HCT116 (cell line): ENCODE measurements at regions not wholly inside any gene's neighbourhood (a gene's known extent, or its start where the extent isn't known, plus 50 kb on each side); places are given as distances from the start of the nearest gene placed in this dataset.

Source experiments
- ATAC-seq: fragments of 200-7000 bp; cut with Tn5 transposase; 2 replicates; pipeline ENCODE4 v1.9.1; 2020; ENCODE audit warnings: mild to moderate bottlenecking, moderate library complexity
- BruUV-seq: library from RNA; stranded (reverse); fragments of 400-500 nt; replicated peaks from 2 replicates; lab custom pipeline; 2021; lab: Mats Ljungman, UMichigan
- CTCF ChIA-PET: fragments of 300-600 bp; sonication (Branson Sonifier 250); formaldehyde crosslinking; loops from one replicate; lab custom pipeline; 2021; ENCODE audit warnings: antibody characterized with exemption; lab: Charles Lee
- POLR2A ChIA-PET: fragments of 300-600, 350-600 bp; sonication (Branson Sonifier 250); formaldehyde crosslinking; loops from one replicate; lab custom pipeline; 2021; ENCODE audit warnings: antibody characterized with exemption; lab: Charles Lee
- RAD21 ChIA-PET, 2 experiments: fragments of 300-600 bp; sonication (Branson Sonifier 250); formaldehyde crosslinking; loops; one replicate each; lab custom pipeline; 2023; ENCODE audit warnings: low total read pairs in 2 of 2; ENCODE audit not compliant: uncharacterized antibody in 2 of 2, unreplicated experiment in 2 of 2, low non-redundant PET in 1 of 2; lab: Charles Lee
- DNase-seq: peaks from one replicate; pipeline ENCODE4 v3.0.0-alpha.2; 2010; ENCODE audit warnings: low read depth, low spot score
- H2AFZ ChIP-seq: fragments of 200-600 bp; shearing (Covaris generic), sonication (generic); 2 replicates; pipeline ENCODE4 v1.6.1; 2017; ENCODE audit warnings: low read depth, mixed run types, mixed read lengths, antibody characterized with exemption, low read length; ENCODE audit not compliant: poor library complexity, severe bottlenecking
- H3K27ac ChIP-seq: 2 replicates; pipeline ENCODE4 v1.5.1; 2012; ENCODE audit warnings: low read depth, low read length
- H3K27me3 ChIP-seq: fragments of 200-600 bp; sonication (generic); 2 replicates; pipeline ENCODE4 v1.6.1; 2016; ENCODE audit warnings: mixed run types, low read length, mixed read lengths; ENCODE audit not compliant: insufficient read depth
- H3K36me3 ChIP-seq, 2 experiments: fragments of 200-500 bp in 1 of 2; fragments of 200-600 bp in 1 of 2; sonication (Bioruptor generic) in 1 of 2; sonication (generic) in 1 of 2; 2 replicates each; pipeline versions ENCODE4 v1.5.1 to v1.6.1; 2014 to 2016; ENCODE audit warnings: low read length in 2 of 2, inconsistent platforms in 1 of 2, mixed read lengths in 1 of 2, mixed run types in 1 of 2; ENCODE audit not compliant: insufficient read depth in 2 of 2, control insufficient read depth in 1 of 2
- H3K4me1 ChIP-seq, 2 experiments: fragments of 200-600 bp in 1 of 2; sonication (generic) in 1 of 2; 2 replicates each; pipeline versions ENCODE4 v1.5.1 to v1.6.1; 2012 to 2017; ENCODE audit warnings: low read length in 2 of 2, inconsistent platforms in 1 of 2, mild to moderate bottlenecking in 1 of 2, mixed read lengths in 1 of 2, mixed run types in 1 of 2, moderate library complexity in 1 of 2; ENCODE audit not compliant: insufficient read depth in 2 of 2, control insufficient read depth in 1 of 2
- H3K4me2 ChIP-seq: fragments of 200-600 bp; sonication (generic); 2 replicates; pipeline ENCODE4 v1.6.1; 2017; ENCODE audit warnings: mixed run types, low read length, mixed read lengths
- H3K4me3 ChIP-seq, 2 experiments: fragments of 200-600 bp in 1 of 2; sonication (generic) in 1 of 2; replicated peaks in 1 of 2; 2 replicates each; pipeline ENCODE4 v1.5.1; 2011 to 2016; ENCODE audit warnings: low read length in 2 of 2, control low read depth in 1 of 2, low read depth in 1 of 2, mild to moderate bottlenecking in 1 of 2, mixed read lengths in 1 of 2, mixed run types in 1 of 2
- H3K79me2 ChIP-seq: fragments of 200-600 bp; sonication (generic); 2 replicates; pipeline ENCODE4 v1.6.1; 2017; ENCODE audit warnings: mild to moderate bottlenecking, mixed run types, low read length, moderate library complexity, mixed read lengths; ENCODE audit not compliant: insufficient read depth
- H3K9ac ChIP-seq: fragments of 200-600 bp; sonication (generic); 2 replicates; pipeline ENCODE4 v1.6.1; 2016; ENCODE audit warnings: low read length, mixed read lengths
- H3K9me2 ChIP-seq: fragments of 200-600 bp; sonication (generic), shearing (Covaris generic); 2 replicates; pipeline ENCODE4 v1.6.1; 2017; ENCODE audit warnings: mixed run types, mild to moderate bottlenecking, moderate library complexity; ENCODE audit not compliant: insufficient read depth
- H3K9me3 ChIP-seq, 2 experiments: fragments of 200-500 bp in 1 of 2; fragments of 200-600 bp in 1 of 2; sonication (Bioruptor generic) in 1 of 2; sonication (generic) in 1 of 2; 2 replicates each; pipeline ENCODE4 v1.6.1; 2014 to 2017; ENCODE audit warnings: low read length in 2 of 2, mixed read lengths in 2 of 2, inconsistent platforms in 1 of 2, low read depth in 1 of 2, mild to moderate bottlenecking in 1 of 2, mixed run types in 1 of 2, moderate library complexity in 1 of 2; ENCODE audit not compliant: control insufficient read depth in 1 of 2, insufficient read depth in 1 of 2
- H4K20me1 ChIP-seq: fragments of 200-600 bp; sonication (generic), shearing (Covaris generic); 2 replicates; pipeline ENCODE4 v1.6.1; 2017; ENCODE audit warnings: mixed run types, mild to moderate bottlenecking, moderate library complexity; ENCODE audit not compliant: insufficient read depth
- EGR1 ChIP-seq: IDR thresholded peaks from 2 replicates; pipeline ENCODE4 v1.6.1; 2012; ENCODE audit warnings: low read depth
- EZH2 ChIP-seq: fragments of 200-600 bp; sonication (generic); IDR thresholded peaks from 2 replicates; pipeline ENCODE4 v1.6.1; 2017; ENCODE audit warnings: antibody characterized with exemption, mixed run types
- FOSL1 ChIP-seq: IDR thresholded peaks from 2 replicates; pipeline ENCODE4 v1.6.1; 2012; ENCODE audit warnings: low read depth
- POLR2A ChIP-seq: IDR thresholded peaks from 2 replicates; pipeline ENCODE4 v1.7.0; 2011; ENCODE audit warnings: borderline replicate concordance; ENCODE audit not compliant: insufficient read depth, insufficient read length; ENCODE audit errors: extremely low read depth
- POLR2AphosphoS5 ChIP-seq: IDR thresholded peaks from 2 replicates; pipeline ENCODE4 v1.6.1; 2011; ENCODE audit warnings: mild to moderate bottlenecking, low read depth, low read length, moderate library complexity
- SIN3A ChIP-seq: IDR thresholded peaks from 2 replicates; pipeline ENCODE4 v1.6.1; 2012; ENCODE audit warnings: low read depth
- SP1 ChIP-seq: IDR thresholded peaks from 2 replicates; pipeline ENCODE4 v1.6.1; 2012; ENCODE audit warnings: low read depth
- YY1 ChIP-seq: IDR thresholded peaks from 2 replicates; pipeline ENCODE4 v1.6.1; 2011; ENCODE audit warnings: low read length, low read depth, moderate library complexity, mild to moderate bottlenecking; ENCODE audit not compliant: insufficient replicate concordance; ENCODE audit errors: extremely low read depth
- ZFX ChIP-seq: fragments of 450-650 bp; IDR thresholded peaks from 2 replicates; pipeline ENCODE4 v1.6.1; 2017
- intact Hi-C: fragments of 100-400 bp; cut with micrococcal nuclease; formaldehyde crosslinking; loops from 2 replicates; pipeline ENCODE4 v1.10.0; 2022
- TF ChIP-seq, protein P1 (sequence below), 3 experiments: fragments of 200-600 bp in 1 of 3; sonication (generic) in 1 of 3; IDR thresholded peaks in 2 of 3; conservative IDR thresholded peaks in 1 of 3; 2 replicates each; pipeline ENCODE4 v1.5.1; 2012 to 2017; ENCODE audit warnings: low read depth in 2 of 3, low read length in 2 of 3, antibody characterized with exemption in 1 of 3, borderline replicate concordance in 1 of 3, control low read depth in 1 of 3, mild to moderate bottlenecking in 1 of 3, mixed read lengths in 1 of 3, mixed run types in 1 of 3, moderate library complexity in 1 of 3; ENCODE audit not compliant: insufficient read depth in 1 of 3
- TF ChIP-seq, protein P2 (sequence below): IDR thresholded peaks from 2 replicates; pipeline ENCODE4 v1.6.1; 2012

DNA sequence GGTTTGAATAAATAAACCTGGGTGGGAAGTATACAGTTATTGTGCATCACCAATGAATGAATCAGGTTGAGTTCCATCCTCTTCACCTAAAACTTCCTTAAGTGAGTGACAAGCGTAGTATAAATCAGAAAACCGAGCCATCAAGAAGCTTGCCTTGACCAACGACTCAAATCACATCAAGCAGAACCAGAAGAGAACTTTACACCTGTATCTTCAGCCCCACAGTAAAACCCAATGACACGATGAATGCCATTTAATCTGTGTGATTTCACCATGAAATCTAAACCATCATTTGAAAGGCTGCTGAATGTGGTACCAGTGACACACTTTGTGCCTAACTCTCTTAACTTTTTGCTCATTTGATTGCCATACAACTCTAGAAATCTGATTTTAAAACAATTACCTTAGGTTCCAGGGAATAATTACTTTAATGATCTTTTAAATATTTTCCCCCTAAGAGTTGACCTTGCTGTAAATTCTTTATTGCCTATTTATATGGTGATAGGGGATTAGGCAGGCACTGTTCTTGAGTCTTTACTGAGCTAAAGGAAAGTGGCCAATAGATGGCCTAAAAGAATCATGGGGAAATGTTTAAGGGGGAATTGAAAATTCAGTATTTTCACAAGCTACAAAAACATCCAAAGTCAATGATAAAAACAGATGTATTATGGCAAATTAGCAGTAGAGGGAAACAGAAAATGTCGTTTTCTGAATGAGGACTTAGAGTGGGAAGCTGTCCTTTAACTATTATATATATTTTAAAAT, 152.0 kb upstream of the EYA4 start:
- DNase-seq (no peak), ATAC-seq (no peak)
- intact Hi-C loops: no loop called here
- Histone ChIP-seq H3K4me2 (no peak overlapping the region), H3K27ac (no peak overlapping the region), H3K9me3 (no peaks in the 10 kb centered on the region), H2AFZ (no peak overlapping the region), H3K9ac (no peak overlapping the region), H4K20me1 (no peaks in the 10 kb centered on the region), H3K79me2 (no peaks in the 10 kb centered on the region), H3K9me2 (no peaks in the 10 kb centered on the region), H3K36me3 (no peaks in the 10 kb centered on the region), H3K4me1 (peaks cover 2 to 20% of the 10 kb centered on the region in 2 experiments; a peak in 3 of 4 replicates), H3K27me3 (no peaks in the 10 kb centered on the region)
- no TSS peak for BruUV-seq
- ChIA-PET POLR2A (no interaction called here), CTCF (no interaction called here)
- TF ChIP-seq, protein P1, sequence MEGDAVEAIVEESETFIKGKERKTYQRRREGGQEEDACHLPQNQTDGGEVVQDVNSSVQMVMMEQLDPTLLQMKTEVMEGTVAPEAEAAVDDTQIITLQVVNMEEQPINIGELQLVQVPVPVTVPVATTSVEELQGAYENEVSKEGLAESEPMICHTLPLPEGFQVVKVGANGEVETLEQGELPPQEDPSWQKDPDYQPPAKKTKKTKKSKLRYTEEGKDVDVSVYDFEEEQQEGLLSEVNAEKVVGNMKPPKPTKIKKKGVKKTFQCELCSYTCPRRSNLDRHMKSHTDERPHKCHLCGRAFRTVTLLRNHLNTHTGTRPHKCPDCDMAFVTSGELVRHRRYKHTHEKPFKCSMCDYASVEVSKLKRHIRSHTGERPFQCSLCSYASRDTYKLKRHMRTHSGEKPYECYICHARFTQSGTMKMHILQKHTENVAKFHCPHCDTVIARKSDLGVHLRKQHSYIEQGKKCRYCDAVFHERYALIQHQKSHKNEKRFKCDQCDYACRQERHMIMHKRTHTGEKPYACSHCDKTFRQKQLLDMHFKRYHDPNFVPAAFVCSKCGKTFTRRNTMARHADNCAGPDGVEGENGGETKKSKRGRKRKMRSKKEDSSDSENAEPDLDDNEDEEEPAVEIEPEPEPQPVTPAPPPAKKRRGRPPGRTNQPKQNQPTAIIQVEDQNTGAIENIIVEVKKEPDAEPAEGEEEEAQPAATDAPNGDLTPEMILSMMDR (IDR thresholded peaks at IDR 0.05 in 2 of 3, conservative IDR thresholded peaks at IDR 0.05 in 1 of 3; ENCODE audit: borderline replicate concordance in 1 of 3, insufficient read depth in 1 of 3, low read depth in 2 of 3, low read length in 2 of 3): no peak
- TF ChIP-seq EGR1 (no peak), ZFX (no peak), POLR2AphosphoS5 (no peak), YY1 (no peak), EZH2 (no peak), SP1 (no peak), FOSL1 (no peak), SIN3A (no peak), POLR2A (no peak)
- TF ChIP-seq, protein P2, sequence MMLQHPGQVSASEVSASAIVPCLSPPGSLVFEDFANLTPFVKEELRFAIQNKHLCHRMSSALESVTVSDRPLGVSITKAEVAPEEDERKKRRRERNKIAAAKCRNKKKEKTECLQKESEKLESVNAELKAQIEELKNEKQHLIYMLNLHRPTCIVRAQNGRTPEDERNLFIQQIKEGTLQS: no peak
- TF ChIP-seq, all 23 proteins: peak for 0
- RAD21 ChIA-PET: no interaction called here
- no peak overlapping the region for H3K4me3 ChIP-seq
